GM19239 (cell line): ENCODE measurements at regions not wholly inside any gene's neighbourhood (a gene's known extent, or its start where the extent isn't known, plus 50 kb on each side); places are given as distances from the start of the nearest gene placed in this dataset.
"Not testable (repeated sequence)": the region's sequence is repeated elsewhere in the genome, so short reads cannot be mapped to it uniquely, and the experiment has no call there.

Experiments
- DNase-seq: peaks from one replicate; pipeline ENCODE4 v3.0.0; 2011; ENCODE audit warnings: low spot score; ENCODE audit not compliant: insufficient read length
- FAIRE-seq: peaks from 2 replicates; lab custom pipeline; 2011; peaks lifted over from hg19 to GRCh38; lab: Jason Lieb, UNC

DNA sequence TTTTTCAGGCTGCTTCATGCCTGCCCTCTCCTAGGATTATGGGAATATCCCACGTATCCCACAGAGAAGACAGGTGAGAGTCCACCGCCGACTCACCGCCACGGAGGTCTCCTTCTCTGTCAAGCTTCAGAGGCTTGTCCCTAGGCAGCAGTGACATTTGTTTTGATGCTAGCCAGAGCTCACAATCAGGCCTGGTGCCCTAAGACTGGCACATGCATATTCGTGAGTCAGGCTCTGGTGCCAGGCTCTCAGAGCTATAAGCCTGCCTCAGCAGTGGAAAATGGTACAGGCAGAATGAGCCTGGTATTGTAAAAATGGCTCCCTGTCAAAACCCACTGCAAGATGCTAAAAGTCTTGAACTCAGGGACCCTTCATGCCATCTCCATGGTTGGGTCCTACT is 65.5 kb downstream of the RBMY1A1 start:
- FAIRE-seq (no peak), DNase-seq (no peak)

DNA sequence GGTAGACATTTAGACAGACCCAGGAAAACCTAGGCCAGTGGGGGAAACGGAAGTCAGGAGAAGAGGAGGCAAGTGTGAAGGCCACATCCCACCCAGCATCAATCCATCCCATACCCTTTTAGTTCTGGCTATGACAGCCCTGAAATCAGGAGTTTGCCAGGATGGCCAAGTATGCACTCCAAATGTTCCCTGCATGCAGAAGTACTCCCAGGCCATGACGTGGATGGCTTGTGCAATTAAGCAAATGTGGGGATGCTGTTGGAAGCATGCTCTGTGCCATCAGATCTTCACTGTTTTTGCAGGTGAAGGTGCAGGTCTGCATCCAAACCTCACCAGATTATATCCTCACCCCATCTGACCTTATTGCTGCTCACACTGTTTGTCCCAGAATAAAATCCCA is 66.8 kb downstream of the RBMY1A1 start:
- DNase-seq (no peak), FAIRE-seq (no peak)

DNA sequence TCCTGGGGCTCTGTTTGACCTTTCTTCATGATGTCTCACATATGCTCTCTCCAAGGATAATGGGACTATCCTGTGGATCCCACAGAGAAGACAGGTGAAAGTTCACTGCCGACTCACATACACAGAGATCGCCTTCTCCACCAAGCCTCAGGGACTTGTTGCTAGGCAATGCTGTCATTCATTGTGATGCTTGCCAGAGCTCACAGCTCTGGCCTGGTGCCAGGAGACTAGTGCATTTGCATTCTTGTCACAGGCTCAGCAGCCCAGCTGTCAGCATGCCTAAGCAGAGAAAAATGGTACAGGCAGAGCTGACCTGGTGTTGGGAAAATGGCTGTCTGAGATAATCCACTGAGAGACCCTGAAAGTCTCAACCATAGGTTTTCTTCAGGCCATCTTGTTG is 67.9 kb downstream of the RBMY1A1 start:
- FAIRE-seq (no peak), DNase-seq (no peak)

DNA sequence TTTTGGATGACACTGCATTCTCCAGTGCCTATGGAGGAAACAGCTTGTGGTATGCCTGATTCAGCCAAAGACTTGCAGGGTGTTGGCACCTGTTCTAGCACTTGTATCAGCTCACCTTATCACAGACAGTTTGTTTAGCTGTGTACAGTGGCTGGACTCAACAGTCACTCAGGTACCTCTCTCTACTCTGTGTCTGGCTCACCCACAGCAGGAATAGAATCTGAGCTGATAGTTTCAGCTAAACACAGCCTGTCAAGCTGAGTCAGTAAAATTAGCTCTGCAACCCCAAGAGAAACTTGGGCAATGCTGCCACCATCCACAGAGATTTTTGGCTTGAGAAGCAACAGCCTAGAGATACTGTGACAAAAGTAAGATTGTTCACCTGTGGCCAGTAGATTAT is 101.5 kb downstream of the RBMY1A1 start:
- DNase-seq (no peak), FAIRE-seq (no peak)

DNA sequence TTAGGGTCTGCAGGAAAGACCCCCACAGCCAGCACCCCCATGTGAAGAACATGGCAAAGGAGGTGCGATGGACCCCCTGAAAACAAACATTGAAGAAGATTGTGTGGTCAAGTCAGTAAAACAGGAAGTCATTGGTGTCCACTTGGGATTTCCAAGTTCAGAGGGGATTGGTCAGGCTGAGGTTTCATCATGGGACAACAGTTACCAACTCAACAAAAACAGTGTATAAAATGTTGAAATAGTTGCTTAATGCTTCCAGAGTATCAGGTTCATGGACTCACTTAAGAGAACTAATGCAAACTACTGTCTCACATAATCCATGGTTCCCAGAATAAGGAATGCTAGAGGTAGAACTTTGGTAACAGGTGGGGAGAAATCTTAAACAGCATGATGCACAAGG is 115.8 kb downstream of the RBMY1A1 start:
- peak; percentile 42 for FAIRE-seq
- DNase-seq = no peak

DNA sequence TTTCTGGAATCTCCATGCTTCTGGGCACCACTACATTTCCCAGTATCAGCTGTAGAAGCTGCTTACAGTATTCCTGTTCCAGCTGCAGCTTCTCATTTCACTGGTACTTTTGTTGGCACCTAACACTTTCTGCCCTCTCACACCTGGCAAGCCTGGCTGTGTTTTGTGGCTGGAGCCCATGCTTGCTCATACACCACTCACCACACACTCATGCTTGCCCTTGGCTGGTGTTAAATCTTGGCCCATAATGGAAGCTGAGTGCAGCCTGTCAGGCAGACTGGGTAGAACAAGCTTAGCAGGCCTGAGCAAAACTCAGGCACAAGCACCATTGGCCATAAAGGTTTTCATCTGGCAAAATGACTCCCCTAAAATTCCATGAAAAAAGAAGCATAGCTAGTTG is 124.4 kb downstream of the RBMY1A1 start:
- FAIRE-seq, DNase-seq: not testable (repeated sequence)

DNA sequence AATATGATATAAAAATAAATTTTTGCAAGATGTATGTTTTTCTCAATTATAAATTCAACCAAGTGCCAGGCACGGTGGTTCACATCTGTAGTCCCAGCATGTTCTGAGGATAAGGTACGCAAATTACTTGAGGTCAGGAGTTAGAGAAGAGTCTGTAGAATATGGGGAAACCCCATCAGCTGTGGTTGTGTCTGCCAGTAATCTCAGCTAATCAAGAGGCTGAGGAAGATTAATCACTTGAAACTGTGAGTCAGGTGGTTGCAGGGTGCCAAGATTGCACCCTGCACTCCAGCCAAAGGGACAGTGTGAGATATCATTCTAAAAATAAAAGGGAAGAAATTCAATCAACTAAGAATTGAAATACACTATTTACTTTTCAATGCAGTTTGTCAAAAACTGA is 144.9 kb downstream of the RBMY1A1 start:
- not testable (repeated sequence) for DNase-seq, FAIRE-seq

DNA sequence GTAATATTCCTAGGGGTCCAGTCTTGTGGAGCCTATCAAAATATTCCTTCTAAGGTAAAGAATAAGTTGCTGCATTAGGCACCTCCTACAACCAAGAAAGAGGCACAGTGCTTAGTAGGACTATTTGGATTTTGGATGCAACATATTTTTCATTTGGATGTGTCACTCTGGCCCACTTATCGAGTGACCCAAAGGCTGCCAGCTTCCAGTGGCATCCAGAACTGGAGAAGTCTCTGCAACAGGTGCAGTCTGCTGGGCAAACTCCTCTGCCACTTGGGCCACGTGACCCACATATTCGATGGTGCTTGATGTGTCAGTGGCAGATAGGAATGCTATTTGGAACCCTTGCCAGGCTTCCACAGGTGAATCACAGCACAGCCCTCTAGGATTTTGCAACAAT is 151.7 kb downstream of the RBMY1A1 start:
- not testable (repeated sequence) for DNase-seq, FAIRE-seq

DNA sequence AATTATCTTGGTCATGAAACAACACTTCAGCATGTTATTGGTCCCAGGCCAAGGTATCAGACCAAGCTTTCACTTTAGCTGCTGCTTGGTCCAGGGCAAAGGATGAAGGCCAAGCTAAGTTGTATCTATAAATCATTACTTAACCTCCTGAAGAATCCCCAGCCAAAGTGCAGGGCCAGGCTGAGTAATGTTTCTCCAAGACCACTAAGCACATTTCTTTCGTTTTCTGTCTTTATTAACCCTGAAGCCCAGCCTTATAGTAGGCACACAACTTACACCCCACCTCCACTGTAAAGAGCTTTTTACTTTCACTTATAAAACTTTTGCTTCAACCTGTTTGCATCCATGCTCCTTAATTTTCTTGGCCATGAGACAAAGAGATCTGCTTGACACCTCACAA is 167.3 kb downstream of the RBMY1A1 start:
- not testable (repeated sequence) for FAIRE-seq

DNA sequence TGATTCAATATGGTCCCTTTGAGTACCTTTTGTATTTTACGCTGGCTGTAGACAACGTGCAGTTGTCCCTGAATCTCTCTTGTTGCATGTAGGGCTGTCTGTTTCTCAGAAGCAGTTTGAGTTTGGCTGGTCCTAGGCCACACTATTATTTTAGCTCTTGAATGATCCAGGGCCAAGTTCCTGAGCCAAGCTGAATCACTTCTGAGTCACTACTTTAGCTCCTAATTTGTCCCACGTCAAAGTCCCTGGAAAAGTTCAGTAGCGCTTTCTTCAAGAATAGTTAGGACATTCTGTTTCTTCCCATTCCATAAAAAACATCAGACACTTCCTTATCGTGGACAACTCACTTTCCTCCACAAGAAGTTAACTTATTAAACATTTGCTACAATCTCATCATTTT is 168.2 kb downstream of the RBMY1A1 start:
- not testable (repeated sequence) for DNase-seq, FAIRE-seq

More for the DNA sequence above, 167.3 kb downstream of the RBMY1A1 start:
- DNase-seq = not testable (repeated sequence)

DNA sequence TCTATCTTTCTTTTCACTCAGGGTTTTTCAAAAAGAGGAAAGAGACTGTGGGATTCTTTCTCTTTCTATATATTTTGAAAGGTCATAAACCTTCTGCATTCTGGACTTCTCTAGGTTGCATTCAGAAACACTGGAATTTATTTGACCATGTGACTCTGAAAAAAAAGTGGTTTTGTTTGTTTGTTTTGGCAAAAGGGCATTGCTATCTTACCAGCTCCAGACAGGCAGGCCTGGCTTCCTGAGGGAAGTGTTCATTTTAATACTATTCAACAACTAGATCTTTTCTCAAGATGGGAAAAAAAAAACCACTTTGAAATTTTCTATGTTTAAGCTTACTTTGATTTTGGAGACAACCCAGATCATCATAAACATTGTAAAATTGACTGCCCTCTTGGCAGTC is 170.6 kb downstream of the RBMY1A1 start:
- FAIRE-seq = no peak
- no peak for DNase-seq

DNA sequence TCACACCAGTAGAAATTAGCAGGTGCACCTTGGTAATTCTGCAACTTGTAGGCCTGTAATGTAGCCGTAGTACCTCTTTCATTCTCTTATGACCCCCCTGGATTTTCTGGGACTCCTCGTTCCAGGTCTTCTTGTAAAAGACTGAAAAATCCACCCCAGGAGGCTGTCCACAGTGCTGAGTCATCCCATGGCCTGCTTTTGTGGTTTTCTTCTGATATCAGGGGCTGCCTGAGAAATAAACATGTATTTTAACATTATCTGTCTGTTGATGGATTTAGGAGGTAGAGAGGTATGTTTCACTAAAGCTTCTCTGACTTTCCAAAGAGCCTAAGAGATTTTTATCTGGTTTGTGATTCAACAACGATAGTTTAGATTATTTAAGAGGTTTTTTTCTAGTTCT is 171.9 kb downstream of the RBMY1A1 start:
- not testable (repeated sequence) for FAIRE-seq, DNase-seq

DNA sequence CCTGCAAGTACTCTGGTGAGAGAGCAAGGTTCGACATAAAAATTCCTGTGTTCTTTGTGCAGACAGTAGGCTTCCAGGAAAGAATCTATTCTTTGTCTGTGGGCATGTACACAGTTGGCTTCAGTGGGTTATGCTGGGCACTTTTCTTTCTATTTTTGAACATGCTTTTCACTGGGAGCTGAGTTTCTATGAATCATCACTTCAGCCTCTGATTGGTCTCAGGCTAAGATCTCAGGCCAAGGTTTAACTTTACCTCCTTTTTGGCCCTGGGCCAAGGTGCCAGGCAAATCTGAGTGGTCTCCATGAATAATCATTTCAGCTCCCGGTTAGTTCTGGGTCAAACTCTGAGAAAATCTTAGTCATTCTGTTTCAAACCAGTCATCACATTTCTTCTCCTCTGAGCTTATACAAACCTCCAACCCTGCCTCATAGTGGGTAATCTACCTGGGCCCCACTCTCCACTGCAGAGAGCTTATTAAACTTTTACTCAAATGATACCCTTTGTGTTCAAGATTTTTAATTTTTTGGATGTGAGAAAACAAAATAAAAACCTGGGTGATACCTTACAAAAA is 158.8 kb downstream of the RBMY1D start:
- not testable (repeated sequence) for DNase-seq, FAIRE-seq

DNA sequence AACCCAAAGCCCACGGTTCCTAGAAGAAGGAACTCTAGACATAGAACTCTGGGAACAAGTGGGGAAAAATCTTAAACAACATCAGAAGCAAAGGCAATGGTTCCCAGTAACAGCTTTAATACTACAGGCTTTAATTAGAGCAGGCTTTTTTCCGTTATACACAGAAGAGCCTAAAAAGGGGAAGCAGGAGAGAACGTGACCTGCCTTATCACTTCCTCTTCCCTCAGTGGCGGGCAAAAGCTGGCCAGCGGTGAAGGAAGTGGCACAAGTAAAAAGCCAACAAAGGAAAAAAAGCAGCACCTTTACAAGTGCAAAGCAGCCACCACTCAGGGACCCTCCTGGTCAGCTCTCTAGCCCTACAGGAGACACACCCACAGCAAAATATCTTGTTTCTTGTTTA is 149.3 kb downstream of the RBMY1D start:
- not testable (repeated sequence) for DNase-seq, FAIRE-seq

DNA sequence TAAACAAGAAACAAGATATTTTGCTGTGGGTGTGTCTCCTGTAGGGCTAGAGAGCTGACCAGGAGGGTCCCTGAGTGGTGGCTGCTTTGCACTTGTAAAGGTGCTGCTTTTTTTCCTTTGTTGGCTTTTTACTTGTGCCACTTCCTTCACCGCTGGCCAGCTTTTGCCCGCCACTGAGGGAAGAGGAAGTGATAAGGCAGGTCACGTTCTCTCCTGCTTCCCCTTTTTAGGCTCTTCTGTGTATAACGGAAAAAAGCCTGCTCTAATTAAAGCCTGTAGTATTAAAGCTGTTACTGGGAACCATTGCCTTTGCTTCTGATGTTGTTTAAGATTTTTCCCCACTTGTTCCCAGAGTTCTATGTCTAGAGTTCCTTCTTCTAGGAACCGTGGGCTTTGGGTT is 134.1 kb downstream of the RBMY1D start:
- FAIRE-seq = not testable (repeated sequence)

DNA sequence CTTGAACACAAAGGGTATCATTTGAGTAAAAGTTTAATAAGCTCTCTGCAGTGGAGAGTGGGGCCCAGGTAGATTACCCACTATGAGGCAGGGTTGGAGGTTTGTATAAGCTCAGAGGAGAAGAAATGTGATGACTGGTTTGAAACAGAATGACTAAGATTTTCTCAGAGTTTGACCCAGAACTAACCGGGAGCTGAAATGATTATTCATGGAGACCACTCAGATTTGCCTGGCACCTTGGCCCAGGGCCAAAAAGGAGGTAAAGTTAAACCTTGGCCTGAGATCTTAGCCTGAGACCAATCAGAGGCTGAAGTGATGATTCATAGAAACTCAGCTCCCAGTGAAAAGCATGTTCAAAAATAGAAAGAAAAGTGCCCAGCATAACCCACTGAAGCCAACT is 126.5 kb downstream of the RBMY1D start:
- not testable (repeated sequence) for FAIRE-seq, DNase-seq

More for the DNA sequence above, 134.1 kb downstream of the RBMY1D start:
- DNase-seq = not testable (repeated sequence)

DNA sequence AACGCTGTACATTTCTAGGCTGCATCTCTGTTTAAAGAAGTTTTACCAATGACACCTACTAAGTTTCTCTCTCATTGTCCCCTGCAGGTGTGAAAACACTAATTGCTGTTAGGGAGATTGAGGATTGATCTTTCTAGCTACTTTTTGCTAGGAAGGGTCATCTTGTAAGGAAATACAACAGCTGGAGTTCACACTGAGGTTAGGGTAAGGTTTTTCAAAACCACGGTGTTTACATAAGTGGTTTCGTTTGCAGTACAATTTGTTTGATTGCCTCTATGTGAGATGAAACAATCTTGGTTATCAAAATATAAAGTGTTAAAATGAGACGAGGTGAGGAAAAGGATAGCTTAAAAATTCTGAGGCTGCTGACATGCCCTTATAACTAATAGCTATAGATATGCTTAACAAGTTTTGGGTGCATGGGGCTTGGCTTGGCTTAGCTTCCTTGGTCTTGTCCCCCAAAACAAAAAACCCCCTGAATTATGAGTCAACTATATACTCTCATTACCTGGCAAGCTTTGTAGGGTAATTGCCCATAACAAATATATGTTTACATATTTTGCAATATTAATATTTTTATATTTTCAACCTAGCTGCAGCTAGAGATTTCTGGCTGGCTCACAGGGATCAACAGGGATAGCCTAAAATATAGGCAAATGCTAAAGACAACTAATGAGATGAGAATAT is 112.0 kb downstream of the RBMY1D start:
- DNase-seq, FAIRE-seq: not testable (repeated sequence)

DNA sequence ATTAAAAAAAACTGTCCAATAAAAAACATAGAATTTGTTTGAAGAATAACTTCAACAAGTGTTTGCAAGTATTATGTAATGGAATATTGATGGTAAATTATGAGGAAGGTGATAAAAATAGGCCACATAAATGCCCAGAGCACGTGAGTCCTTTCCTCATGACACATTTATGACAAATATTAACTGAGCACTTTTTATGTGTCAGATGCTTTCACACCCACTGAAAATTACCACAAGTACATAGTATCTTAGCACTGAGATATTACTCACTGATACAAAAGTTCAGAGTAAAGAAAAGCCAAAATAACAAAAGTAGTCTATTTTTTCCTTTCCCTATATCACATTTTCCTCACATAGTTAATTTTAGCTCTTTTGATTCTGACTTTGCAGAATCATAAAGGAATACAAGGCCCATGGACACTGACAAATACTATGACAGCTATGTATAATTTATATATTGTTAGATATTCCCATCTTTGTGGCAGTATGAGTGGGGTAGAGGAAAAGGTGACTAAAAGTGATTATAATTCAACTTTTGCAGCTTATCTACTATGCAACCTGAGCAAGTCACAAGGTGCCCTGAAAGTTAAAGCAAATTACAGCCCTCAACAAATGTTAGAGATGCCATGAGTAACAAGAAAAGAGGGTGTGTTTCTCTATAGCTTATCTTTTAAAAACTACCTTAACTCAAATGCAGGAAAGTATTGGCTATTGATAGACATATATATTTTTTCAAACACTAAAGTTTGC is 80.7 kb downstream of the RBMY1D start:
- DNase-seq = no peak
- FAIRE-seq = no peak

DNA sequence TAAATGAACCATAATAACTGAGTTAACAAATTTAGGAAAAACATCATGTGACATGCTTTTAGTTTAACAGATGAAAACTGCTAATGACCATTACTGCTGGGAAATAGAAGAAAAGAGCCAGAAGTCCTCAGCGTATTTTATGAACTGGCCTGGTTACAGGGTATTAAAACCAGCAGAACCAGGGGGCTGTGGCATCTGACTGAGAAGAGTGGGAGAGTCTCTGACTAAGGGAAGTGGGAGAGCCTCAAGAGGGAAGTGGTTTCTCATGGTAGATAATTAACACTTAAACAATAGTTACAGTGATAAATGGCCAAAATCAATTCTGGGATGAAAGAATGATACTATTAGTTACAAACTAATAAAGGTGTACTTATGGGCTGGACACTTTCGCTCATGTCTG is 79.8 kb downstream of the RBMY1D start:
- no peak for DNase-seq

DNA sequence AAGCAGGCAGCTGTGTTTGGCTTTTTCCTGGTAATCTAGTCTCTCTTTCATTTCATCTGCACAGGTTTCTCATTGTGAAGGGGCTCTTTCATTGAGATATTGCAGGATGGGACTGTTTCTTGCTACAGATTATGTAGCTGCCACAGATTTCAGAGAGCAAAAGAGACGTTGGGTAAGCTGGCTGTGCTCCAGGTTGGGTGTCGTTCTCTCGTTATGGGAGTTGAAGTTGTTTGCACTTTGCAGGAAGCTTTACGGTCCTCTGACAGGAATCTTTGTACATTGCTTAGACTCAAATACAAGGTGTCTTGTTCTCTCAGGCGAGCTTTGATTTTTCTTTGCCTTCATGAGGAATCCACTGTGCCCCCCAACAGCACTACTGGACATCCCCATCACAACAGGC is 72.4 kb downstream of the RBMY1D start:
- DNase-seq (no peak), FAIRE-seq (no peak)

More for the DNA sequence above, 79.8 kb downstream of the RBMY1D start:
- FAIRE-seq = peak; percentile 40

DNA sequence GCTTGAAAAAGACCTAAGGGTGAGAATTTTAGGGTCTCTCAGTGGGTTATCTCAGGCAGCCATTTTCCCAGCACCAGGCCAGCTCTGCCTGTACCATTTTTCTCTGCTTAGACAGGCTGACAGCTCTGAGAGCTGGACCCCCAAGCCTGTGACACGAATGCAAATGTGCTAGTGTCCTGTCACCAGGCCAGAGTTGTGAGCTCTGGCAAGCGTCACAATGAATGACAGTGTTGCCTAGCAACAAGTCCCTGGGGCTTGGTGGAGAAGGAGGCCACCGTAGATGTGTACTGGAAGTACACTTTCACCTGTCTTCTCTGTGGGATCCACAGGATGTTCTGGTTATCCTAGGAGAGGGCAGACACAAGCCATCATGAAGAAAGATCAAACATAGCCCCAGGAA is 66.7 kb downstream of the RBMY1D start:
- no peak for FAIRE-seq
- DNase-seq = no peak
